ENCODE measurements at regions not wholly inside any gene's neighbourhood (a gene's known extent, or its start where the extent isn't known, plus 50 kb on each side); places are given as distances from the start of the nearest gene placed in this dataset.
"Not testable (repeated sequence)": the region's sequence is repeated elsewhere in the genome, so short reads cannot be mapped to it uniquely, and the experiment has no call there.

DNA sequence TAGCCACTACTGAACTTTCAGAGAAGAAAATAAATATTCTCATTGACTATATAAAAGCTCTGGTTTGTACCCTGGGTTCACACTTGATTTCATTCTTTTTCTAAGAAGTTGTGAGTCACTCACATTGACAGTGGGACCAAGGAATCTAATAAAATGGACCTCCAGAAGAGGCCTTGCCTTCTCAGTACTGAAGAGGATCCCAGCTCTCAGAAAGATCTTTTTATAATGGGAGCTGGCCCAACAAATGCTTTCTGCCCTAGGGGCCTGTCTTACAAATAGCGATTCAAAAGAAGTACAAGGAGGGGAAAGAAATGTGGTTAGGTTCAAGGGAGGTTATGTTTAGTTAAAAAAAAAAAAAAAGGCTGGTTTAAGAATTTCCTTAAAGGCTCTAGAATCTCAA lies 237.9 kb downstream of the ISL1 start:
- intact Hi-C loops (cut with DNase I; ENCODE audit: low total_unique reads) = no loop called here
- 35 to 40% methylated on average over 1 of the region's 1 CpG for WGBS, 2 donors
- H3K27me3 ChIP-seq = no peaks in the 10 kb centered on the region
- H3K4me1 ChIP-seq = no peaks in the 10 kb centered on the region
- H3K36me3 ChIP-seq (ENCODE audit: low read depth, missing control alignments) = no peaks in the 10 kb centered on the region
- no peaks in the 10 kb centered on the region for H3K9me3 ChIP-seq
- TF ChIP-seq, protein P1, sequence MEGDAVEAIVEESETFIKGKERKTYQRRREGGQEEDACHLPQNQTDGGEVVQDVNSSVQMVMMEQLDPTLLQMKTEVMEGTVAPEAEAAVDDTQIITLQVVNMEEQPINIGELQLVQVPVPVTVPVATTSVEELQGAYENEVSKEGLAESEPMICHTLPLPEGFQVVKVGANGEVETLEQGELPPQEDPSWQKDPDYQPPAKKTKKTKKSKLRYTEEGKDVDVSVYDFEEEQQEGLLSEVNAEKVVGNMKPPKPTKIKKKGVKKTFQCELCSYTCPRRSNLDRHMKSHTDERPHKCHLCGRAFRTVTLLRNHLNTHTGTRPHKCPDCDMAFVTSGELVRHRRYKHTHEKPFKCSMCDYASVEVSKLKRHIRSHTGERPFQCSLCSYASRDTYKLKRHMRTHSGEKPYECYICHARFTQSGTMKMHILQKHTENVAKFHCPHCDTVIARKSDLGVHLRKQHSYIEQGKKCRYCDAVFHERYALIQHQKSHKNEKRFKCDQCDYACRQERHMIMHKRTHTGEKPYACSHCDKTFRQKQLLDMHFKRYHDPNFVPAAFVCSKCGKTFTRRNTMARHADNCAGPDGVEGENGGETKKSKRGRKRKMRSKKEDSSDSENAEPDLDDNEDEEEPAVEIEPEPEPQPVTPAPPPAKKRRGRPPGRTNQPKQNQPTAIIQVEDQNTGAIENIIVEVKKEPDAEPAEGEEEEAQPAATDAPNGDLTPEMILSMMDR (IDR thresholded peaks at IDR 0.05) = no peak
- TF ChIP-seq POLR2A (IDR thresholded peaks at IDR 0.05) = no peak
- no peak for DNase-seq
- H3K4me3 ChIP-seq = no peak overlapping the region
- no peak overlapping the region for H3K27ac ChIP-seq

DNA sequence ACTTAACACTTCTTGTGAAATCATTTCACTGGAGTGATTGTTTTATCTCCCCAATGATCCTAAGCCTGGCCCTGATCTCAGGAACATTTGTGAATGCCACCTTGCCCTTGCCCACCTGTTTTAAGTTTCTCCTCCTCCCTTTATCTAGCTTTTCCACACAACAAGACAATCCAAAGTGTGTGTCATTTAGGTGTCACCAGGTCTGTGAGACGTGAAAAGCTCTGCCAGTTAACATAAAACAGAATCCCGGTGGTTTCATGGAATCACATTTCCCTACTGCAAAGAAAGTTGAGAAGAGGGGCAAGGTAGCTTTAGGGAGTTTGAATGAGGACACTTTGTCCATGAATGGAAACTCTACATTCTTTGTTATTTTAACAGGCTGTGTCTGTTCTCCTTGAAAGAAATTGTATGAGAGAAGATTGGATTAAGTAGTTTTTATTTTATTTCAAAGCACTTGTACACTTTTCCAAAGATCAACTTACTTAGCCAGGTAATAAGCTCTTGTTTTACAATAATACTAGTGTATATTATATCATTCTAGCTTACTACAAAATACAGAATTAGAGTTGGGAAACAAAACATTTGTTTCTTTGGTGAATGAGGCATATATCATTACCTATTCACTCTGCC lies 239.0 kb downstream of the ISL1 start:
- no peak overlapping the region for H3K4me3 ChIP-seq
- no peak for TF ChIP-seq POLR2A (IDR thresholded peaks at IDR 0.05)
- TF ChIP-seq, protein P1 (IDR thresholded peaks at IDR 0.05) = no peak
- H3K27ac ChIP-seq = no peak overlapping the region
- no peaks in the 10 kb centered on the region for H3K4me1 ChIP-seq
- 49 to 77% methylated on average over 2 of the region's 2 CpGs for WGBS, 2 donors
- intact Hi-C loops (cut with DNase I; ENCODE audit: low total_unique reads) = no loop called here
- no peaks in the 10 kb centered on the region for H3K36me3 ChIP-seq (ENCODE audit: low read depth, missing control alignments)
- no peak for DNase-seq
- no peaks in the 10 kb centered on the region for H3K9me3 ChIP-seq
- H3K27me3 ChIP-seq = no peaks in the 10 kb centered on the region

DNA sequence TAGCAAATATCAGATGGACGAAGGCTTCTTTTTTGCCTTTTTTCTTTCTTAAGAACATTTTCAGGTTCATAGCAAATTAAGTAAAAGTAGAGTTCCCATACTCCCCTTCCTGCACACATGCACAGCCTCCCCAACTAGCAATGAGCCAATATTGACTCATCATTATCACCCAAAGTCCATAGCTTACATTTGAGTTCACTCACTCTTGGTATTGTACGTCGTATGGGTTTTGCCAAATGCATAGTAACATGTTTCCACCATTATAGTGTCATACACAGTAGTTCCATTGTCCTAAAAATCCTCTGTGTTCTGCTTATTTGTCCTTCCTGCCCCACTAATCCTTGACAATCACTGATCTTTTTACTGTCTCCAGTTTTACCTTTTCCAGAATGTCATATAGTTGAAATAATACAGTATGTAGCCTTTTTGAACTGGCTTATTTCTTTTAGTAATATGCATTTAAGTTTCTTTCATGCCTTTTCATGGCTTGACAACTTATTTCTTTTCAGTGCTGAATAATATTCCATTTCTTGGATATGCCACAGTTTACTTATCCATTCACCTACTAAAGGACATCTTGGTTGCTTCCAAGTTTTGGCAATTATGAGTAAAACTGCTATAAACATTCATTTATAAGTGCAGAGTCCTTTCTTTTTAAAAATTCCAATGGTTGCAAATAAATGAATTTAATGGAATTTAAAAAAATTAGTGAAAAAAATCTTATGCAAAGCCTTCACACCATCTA lies 242.1 kb downstream of the ISL1 start:
- Histone ChIP-seq H3K36me3 (ENCODE audit: low read depth, missing control alignments) (no peaks in the 10 kb centered on the region), H3K4me1 (no peaks in the 10 kb centered on the region), H3K27ac (no peak overlapping the region), H3K4me3 (no peak overlapping the region), H3K9me3 (no peaks in the 10 kb centered on the region), H3K27me3 (no peaks in the 10 kb centered on the region)
- WGBS, 2 donors = 86 to 92% methylated on average over 3 of the region's 3 CpGs
- TF ChIP-seq POLR2A (IDR thresholded peaks at IDR 0.05) = no peak
- TF ChIP-seq, protein P1 (IDR thresholded peaks at IDR 0.05) = no peak
- intact Hi-C loops (cut with DNase I; ENCODE audit: low total_unique reads) = no loop called here
- DNase-seq = no peak

DNA sequence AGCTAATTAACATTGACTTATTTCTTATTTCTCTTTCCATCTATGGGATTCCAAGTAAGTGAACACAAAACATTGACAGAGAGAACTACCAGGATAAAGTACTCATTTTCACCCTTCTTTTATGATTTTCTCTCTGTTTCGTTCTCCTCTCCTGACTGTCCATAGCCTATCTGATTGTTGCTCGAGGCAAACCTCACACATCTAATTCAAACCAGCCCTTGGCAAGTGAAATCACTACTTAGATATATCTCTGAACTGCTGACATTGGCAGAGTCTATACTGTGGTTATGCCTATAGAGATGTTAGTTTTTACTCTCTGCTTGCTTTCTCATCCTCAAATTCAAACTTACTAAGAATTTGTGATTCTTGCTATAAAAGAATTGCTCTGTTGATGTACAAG lies 248.8 kb downstream of the ISL1 start:
- TF ChIP-seq, protein P1 (IDR thresholded peaks at IDR 0.05) = no peak
- no peak for TF ChIP-seq POLR2A (IDR thresholded peaks at IDR 0.05)
- Histone ChIP-seq H3K27me3 (no peaks in the 10 kb centered on the region), H3K4me1 (no peaks in the 10 kb centered on the region), H3K9me3 (no peaks in the 10 kb centered on the region), H3K4me3 (no peak overlapping the region), H3K36me3 (ENCODE audit: low read depth, missing control alignments) (no peaks in the 10 kb centered on the region), H3K27ac (no peak overlapping the region)
- 58 to 67% methylated on average over 2 of the region's 2 CpGs for WGBS, 2 donors
- no peak for DNase-seq
- intact Hi-C loops (cut with DNase I; ENCODE audit: low total_unique reads) = no loop called here

DNA sequence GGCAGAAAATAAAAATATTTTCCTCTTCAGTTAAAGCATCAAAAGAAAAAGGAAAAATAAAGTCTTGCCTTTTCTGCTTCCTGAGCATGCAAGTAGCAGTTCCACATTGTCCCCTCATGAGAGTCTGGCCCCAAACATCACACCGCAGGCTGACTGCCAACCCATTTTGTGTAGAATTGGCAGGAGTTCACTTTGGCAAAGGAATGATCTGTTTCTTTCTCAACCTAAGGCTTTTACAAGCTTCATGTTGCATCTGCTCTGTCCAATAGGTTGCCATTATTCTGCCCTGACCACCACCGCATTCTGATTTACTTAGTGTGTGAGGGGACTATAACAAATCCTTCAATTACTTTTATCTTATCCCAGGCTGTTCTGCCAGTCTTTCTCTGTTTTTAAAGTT lies 249.5 kb downstream of the ISL1 start:
- TF ChIP-seq POLR2A (IDR thresholded peaks at IDR 0.05) = no peak
- DNase-seq = no peak
- intact Hi-C loops (cut with DNase I; ENCODE audit: low total_unique reads) = no loop called here

DNA sequence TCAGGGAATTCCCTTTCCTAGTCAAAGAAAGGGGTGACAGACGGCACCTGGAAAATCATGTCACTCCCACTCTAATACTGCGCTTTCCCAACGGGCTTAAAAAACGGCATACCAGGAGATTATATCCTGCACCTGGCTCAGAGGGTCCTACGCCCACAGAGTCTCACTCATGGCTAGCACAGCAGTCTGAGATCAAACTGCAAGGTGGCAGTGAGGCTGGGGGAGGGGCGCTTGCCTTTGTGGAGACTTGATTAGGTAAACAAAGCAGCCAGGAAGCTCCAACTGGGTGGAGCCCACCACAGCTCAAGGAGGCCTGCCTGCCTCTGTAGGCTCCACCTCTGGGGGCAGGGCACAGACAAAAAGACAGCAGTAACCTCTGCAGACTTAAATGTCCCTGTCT lies 253.7 kb downstream of the ISL1 start:
- DNase-seq; H3K4me1 ChIP-seq; H3K27ac ChIP-seq; H3K9me3 ChIP-seq; H3K36me3 ChIP-seq (ENCODE audit: low read depth, missing control alignments); H3K4me3 ChIP-seq; intact Hi-C loops (cut with DNase I; ENCODE audit: low total_unique reads); H3K27me3 ChIP-seq: not testable (repeated sequence)
- 84 to 91% methylated on average over 6 of the region's 6 CpGs for WGBS, 2 donors

More for the DNA sequence above, 249.5 kb downstream of the ISL1 start:
- H3K4me1 ChIP-seq = no peaks in the 10 kb centered on the region
- H3K4me3 ChIP-seq = no peak overlapping the region
- no peak overlapping the region for H3K27ac ChIP-seq
- WGBS, 2 donors = 67% methylated on average over 2 of the region's 2 CpGs
- H3K36me3 ChIP-seq (ENCODE audit: low read depth, missing control alignments) = no peaks in the 10 kb centered on the region
- H3K9me3 ChIP-seq = no peaks in the 10 kb centered on the region
- no peaks in the 10 kb centered on the region for H3K27me3 ChIP-seq
